ENCODE measurements at regions not wholly inside any gene's neighbourhood (a gene's known extent, or its start where the extent isn't known, plus 50 kb on each side); places are given as distances from the start of the nearest gene placed in this dataset.

DNA sequence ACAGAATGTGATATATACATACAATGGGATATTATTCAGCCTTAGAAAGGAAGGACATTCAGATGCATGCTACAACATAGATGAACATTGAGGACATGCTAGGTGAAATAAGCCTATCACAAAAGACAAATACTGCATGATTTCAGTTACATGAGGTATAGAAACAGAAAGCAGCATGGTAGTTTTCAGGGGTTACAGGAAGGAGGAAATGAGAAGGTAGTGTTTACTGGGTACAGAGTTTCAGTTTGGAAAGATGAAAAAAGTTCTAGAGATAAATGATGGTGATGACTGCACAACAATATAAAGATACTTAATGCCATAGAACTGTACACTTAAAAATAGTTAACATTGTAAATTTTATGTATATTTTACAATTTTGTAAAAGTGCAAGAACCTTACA lies 266.7 kb upstream of the C11orf87 start:
- DNase-seq = no peak

- no peak for DNase-seq
Measured at GRCh38 chr11:109165035-109165434, 257.0 kb upstream of the C11orf87 start.

GRCh38 chr11:109166441-109166840 lies 255.5 kb upstream of the C11orf87 start:
- no peak for DNase-seq

- no peak for DNase-seq
Measured at GRCh38 chr11:109173504-109173903, 248.5 kb upstream of the C11orf87 start.

DNA sequence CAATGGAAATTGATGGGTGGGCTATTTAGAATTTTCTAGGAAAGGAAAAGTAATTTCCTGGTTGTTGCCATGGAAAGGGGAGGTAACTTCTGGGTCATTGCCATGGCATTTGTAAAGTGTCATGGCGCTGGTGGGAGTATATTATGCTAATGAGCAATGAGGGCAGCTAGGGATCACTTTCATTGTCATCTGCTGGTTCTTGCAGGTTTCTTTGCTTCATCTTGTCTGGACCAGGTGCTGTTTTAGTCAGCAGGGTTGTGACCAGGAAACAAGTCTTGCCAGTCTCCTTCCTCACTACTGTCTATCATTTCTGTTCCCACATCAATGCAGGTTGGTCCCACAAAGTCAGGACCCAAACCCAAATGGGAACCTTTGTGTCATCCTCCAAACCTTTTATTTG lies 237.6 kb upstream of the C11orf87 start:
- DNase-seq = no peak

GRCh38 chr11:109192864-109193263 lies 229.1 kb upstream of the C11orf87 start:
- no peak for DNase-seq

- no peak for DNase-seq
Measured at GRCh38 chr11:109193880-109194279, 228.1 kb upstream of the C11orf87 start.

GRCh38 chr11:109196016-109196415 lies 226.0 kb upstream of the C11orf87 start:
- no peak for DNase-seq

GRCh38 chr11:109197656-109198055 lies 224.3 kb upstream of the C11orf87 start:
- peak in 1 of 3 donors; percentile 14 for DNase-seq

DNA sequence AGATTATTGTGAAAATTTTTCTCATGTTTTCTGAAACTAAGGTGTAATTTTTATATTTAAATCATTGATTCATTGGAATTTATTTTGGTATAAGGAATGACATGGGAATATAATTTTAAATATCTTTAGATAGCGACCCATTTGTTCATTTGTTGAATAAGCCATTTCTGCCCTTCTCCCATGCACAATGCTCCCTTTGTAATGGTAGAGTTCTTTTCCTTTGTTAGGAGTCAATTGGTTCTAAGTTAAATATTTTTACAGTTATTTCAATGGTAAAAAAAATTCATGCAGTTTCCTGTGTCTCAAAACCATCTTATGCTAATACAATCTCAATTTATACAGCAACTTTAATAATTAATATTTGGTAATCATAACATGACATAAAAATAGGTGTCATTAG lies 218.8 kb upstream of the C11orf87 start:
- no peak for DNase-seq

GRCh38 chr11:109205312-109205711 lies 216.7 kb upstream of the C11orf87 start:
- DNase-seq = no peak

DNA sequence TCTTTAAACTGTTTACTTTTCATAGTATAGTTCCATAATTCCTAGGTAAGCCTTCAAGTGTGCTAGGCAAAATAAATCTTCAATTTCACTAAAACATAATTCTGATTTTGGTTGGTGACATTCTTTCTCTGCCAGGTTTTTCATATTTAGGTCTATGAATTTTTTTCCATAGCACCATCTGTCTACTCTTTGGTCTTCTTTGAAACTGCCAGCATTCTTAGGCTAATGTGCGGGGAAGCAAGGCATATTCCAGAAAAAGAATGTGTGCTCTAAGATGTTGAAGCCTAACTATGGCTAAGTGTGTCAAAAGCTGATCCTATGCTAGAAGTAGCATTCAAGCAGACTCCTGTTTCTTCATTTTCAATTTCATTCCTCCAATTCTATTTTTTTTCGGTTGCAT lies 213.9 kb upstream of the C11orf87 start:
- no peak for DNase-seq

DNA sequence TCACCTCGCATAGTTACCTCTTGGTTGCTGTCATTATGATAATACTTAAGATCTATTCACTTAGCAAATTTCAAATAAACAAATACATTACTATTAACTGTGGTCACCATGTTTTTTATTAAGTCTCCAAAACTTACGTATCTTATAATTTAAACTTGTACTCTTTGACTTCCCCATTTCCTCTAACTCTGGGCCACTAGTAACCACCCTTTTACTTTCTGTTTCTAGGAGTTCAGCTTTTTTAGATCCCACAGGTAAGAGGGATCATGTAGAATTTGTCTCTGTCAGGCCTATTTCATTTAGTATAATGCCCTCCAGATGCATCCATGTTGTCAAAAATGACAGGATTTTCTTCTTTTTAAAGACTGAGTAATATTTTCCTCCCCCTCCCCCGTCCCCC lies 212.4 kb upstream of the C11orf87 start:
- no peak for DNase-seq

- DNase-seq = no peak
Measured at GRCh38 chr11:109221190-109221589, 200.8 kb upstream of the C11orf87 start.

- DNase-seq = no peak
Measured at GRCh38 chr11:109222761-109223160, 199.2 kb upstream of the C11orf87 start.

DNA sequence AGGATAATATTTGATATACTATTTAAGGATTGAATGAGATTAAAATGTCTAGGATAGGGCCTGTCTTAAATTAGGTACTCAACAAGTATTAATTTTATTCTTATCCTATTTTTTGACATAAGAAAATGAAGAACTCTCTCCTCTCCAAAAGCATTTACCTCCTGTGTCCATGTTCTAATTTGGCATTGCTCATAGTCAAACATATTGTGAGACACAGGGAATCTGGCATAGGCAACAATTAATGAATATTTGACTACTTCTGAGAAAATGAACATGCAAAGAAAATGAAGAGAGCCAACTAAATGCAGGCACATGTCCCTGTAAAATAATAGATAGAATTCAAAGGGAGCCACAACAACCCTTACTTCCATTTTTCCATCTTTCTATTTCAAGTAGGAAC lies 198.5 kb upstream of the C11orf87 start:
- no peak for DNase-seq

GRCh38 chr11:109229682-109230081 lies 192.3 kb upstream of the C11orf87 start:
- no peak for DNase-seq

- DNase-seq = no peak
Measured at GRCh38 chr11:109236188-109236587, 185.8 kb upstream of the C11orf87 start.

DNA sequence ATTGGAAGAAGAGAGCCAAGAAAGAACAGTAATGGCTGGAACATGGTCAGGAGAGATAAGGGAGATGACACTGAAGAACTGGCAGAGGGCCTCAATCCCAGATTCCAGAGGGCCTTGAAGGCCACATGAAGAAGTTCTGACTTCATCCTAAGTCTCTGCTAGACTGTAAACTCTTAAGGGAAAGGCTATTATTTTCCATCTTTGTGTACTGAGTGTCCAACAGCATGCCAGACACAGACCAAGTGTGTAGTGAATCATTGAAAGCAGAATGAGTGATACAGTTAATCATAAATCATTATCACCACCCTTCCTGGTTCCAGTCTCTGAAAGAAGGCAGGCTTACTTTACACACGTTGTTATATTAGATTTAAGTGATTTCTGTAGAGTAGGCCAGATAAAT lies 185.3 kb upstream of the C11orf87 start:
- peak in 1 of 3 donors; percentile 11 for DNase-seq

DNA sequence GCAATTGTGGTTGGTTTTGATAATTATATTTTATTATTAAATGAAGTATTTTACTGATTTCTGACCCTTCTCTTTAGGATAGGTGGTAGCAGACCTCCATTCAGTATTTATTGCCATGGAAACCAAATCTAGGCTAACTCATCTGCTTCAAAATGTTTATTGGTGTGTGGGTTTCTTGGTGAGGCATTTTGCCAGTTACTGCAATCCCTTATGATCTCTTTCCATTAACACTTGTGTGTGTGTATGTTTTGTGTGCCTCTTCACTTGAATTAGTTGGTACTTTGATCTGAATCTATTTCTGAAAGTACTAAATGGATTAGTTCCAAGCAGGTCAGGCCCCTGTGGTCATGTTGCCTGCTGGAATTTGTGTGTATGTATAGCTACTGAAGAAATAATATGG lies 184.4 kb upstream of the C11orf87 start:
- DNase-seq = peak in 1 of 3 donors; percentile 3

- peak in 1 of 3 donors; percentile 3 for DNase-seq
Measured at GRCh38 chr11:109241988-109242536, 179.9 kb upstream of the C11orf87 start.

DNA sequence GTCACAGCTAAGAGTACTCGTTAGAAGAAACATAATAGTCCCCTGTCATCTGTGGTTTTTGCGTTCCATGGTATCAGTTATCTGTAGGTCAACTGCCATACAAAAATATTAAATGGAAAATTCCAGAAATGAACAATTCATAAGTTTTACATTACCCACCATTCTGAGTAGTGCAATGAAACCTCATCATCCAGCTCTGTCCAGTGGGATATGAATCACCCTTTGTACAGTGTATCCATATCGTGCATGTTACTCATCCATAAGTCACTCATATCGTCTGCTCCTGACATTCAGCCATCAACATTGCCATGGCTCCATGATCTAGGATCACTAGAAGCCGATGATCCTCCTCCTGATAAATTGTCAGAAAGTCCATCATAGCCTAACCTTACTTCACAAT lies 174.9 kb upstream of the C11orf87 start:
- peak in 1 of 3 donors; percentile 59 for DNase-seq

- DNase-seq = no peak
Measured at GRCh38 chr11:109249597-109249996, 172.4 kb upstream of the C11orf87 start.

DNA sequence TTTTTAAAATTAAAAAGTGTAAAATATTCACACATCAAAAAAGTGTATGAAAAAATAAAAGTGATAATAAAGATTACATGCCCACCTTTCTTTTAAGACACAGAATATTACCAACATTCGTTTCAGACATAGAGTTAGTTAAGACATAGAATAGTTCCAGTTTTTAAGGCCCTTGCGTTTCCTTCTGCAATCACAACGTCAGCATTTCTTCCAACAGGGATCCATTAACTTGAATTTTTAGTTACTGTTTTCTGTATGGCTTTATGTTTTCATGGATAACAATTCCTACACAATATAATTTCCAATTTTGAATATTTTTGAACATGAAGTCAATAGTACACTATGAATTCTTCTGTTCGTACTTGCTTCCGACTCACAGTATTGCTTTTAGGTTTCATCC lies 170.8 kb upstream of the C11orf87 start:
- no peak for DNase-seq

GRCh38 chr11:109264128-109264527 lies 157.9 kb upstream of the C11orf87 start:
- no peak for DNase-seq
